Adrenal gland (tissue), 5 donors: ENCODE measurements at regions not wholly inside any gene's neighbourhood (a gene's known extent, or its start where the extent isn't known, plus 50 kb on each side); places are given as distances from the start of the nearest gene placed in this dataset.

ENCODE experiments used
- POLR2A ChIP-seq, 2 donors: fragments of 450-650 bp; IDR thresholded peaks; one replicate each; pipeline ENCODE4 v1.6.1; 2017; ENCODE audit warnings: antibody characterized with exemption in 2 of 2, mild to moderate bottlenecking in 2 of 2, moderate library complexity in 1 of 2
- TF ChIP-seq, protein P1 (sequence below), 6 experiments: fragments of 450-650 bp in 4 of 6; fragments of 200-600 bp in 2 of 6; sonication (generic) in 1 of 6; IDR thresholded peaks; 1 replicate in 5 of 6; 2 replicates in 1 of 6; pipeline versions ENCODE4 v1.5.1 to v1.8.0; 2016 to 2021; ENCODE audit warnings: antibody characterized with exemption in 6 of 6, mild to moderate bottlenecking in 2 of 6, moderate library complexity in 1 of 6
- donor health status: DM: no; HTN: no; CAD: no.

DNA sequence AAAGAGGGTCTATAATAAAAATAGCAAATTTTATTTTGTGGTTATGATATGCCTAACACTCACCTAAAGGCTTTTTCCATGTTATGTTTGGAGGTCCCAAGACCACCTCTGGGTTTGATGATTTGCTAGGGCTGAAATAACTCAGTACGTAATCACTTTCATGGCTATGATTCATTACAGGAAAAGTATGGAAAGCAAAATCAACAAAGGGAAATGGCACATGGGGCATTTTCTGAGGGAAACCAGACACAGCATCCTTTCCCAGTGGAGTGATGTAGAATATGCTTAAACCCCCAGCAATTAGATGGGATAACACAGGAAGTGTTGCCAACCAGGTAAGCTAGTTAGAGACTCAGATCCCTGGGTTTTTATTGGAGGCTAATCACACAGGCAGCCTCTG, 701.6 kb upstream of the CBLB start:
- TF ChIP-seq, protein P1, sequence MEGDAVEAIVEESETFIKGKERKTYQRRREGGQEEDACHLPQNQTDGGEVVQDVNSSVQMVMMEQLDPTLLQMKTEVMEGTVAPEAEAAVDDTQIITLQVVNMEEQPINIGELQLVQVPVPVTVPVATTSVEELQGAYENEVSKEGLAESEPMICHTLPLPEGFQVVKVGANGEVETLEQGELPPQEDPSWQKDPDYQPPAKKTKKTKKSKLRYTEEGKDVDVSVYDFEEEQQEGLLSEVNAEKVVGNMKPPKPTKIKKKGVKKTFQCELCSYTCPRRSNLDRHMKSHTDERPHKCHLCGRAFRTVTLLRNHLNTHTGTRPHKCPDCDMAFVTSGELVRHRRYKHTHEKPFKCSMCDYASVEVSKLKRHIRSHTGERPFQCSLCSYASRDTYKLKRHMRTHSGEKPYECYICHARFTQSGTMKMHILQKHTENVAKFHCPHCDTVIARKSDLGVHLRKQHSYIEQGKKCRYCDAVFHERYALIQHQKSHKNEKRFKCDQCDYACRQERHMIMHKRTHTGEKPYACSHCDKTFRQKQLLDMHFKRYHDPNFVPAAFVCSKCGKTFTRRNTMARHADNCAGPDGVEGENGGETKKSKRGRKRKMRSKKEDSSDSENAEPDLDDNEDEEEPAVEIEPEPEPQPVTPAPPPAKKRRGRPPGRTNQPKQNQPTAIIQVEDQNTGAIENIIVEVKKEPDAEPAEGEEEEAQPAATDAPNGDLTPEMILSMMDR (IDR thresholded peaks at IDR 0.05) = no peak
- no peak for TF ChIP-seq POLR2A (IDR thresholded peaks at IDR 0.05)
